ENCODE measurements at regions not wholly inside any gene's neighbourhood (a gene's known extent, or its start where the extent isn't known, plus 50 kb on each side); places are given as distances from the start of the nearest gene placed in this dataset.

- TF ChIP-seq CEBPB (IDR thresholded peaks at IDR 0.05; ENCODE audit: low read depth, low read length), result no peak
- no peak for TF ChIP-seq MAFK (IDR thresholded peaks at IDR 0.05; ENCODE audit: low read depth, low read length)
- TF ChIP-seq CHD1 (IDR thresholded peaks at IDR 0.05; ENCODE audit: low read depth, low read length), result no peak
Measured at GRCh38 chr16:65185241-65185778, 63.4 kb upstream of the CDH11 start (continued).

Measured in H1 (cell line).